Activated CD8-positive, alpha-beta T cell treated with anti-CD3 and anti-CD28 coated beads for 36 hours (primary cell): ENCODE measurements at regions not wholly inside any gene's neighbourhood (a gene's known extent, or its start where the extent isn't known, plus 50 kb on each side); places are given as distances from the start of the nearest gene placed in this dataset.

Source experiments
- ATAC-seq: fragments of 200-7000 bp; cut with Tn5 transposase; one replicate; pipeline ENCODE4 v1.10.0; 2021; ENCODE audit warnings: mild to moderate bottlenecking, moderate library complexity
- CTCF ChIA-PET: fragments of 350-600 bp; sonication (Branson Sonifier 250); formaldehyde crosslinking; loops from one replicate; lab custom pipeline; 2021; ENCODE audit warnings: antibody characterized with exemption; lab: Charles Lee
- POLR2A ChIA-PET: fragments of 350-600 bp; sonication (Branson Sonifier 250); formaldehyde crosslinking; loops from one replicate; lab custom pipeline; 2021; ENCODE audit warnings: antibody characterized with exemption; lab: Charles Lee
- DNase-seq: peaks from one replicate; pipeline ENCODE4 v3.0.0-alpha.2; 2020
- H3K27ac Mint-ChIP-seq: one replicate; pipeline ENCODE4 v1.8.0; 2021; ENCODE audit warnings: mild to moderate bottlenecking, mixed read lengths
- H3K27me3 Mint-ChIP-seq: one replicate; pipeline ENCODE4 v1.8.0; 2021; ENCODE audit warnings: mixed read lengths
- H3K36me3 Mint-ChIP-seq: one replicate; pipeline ENCODE4 v1.8.0; 2021; ENCODE audit warnings: low read depth, mixed read lengths
- H3K4me1 Mint-ChIP-seq: one replicate; pipeline ENCODE4 v1.8.0; 2021; ENCODE audit warnings: low read depth, mixed read lengths
- H3K4me3 Mint-ChIP-seq: one replicate; pipeline ENCODE4 v1.8.0; 2021; ENCODE audit warnings: mild to moderate bottlenecking, moderate library complexity, mixed read lengths
- H3K9me3 Mint-ChIP-seq: one replicate; pipeline ENCODE4 v1.8.0; 2021; ENCODE audit warnings: mixed read lengths
- intact Hi-C: fragments of 100-400 bp; cut with micrococcal nuclease; formaldehyde crosslinking; loops from one replicate; pipeline ENCODE4 v1.10.0; 2022
- TF ChIP-seq, protein P1 (sequence below): fragments of 200-600 bp; IDR thresholded peaks from one replicate; pipeline ENCODE4 v1.8.0; 2022; ENCODE audit warnings: antibody characterized with exemption, mild to moderate bottlenecking

DNA sequence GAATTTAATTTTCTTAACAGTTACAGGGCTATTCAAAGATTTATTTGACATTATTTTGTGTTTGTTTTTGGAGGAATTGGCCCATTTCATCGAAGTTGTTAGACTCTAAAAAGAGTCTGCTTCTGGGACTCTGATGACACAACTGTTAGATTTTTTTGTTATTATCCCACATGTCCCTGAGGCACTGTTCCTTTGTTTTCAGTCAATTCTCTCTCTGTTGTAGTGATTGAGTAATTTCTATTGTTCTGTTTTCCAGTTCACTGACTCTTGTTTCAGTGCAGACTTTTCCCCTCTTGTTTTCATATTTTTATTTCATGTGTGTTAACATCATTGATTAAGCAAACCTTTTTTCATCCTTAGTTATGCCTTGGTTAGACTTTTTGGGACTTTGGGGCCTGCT is 325.0 kb downstream of the ZNF326 start:
- Mint-ChIP-seq H3K27ac (no peak overlapping the region), H3K4me1 (no peaks in the 10 kb centered on the region), H3K36me3 (no peaks in the 10 kb centered on the region), H3K27me3 (no peaks in the 10 kb centered on the region), H3K4me3 (no peak overlapping the region), H3K9me3 (no peaks in the 10 kb centered on the region)
- intact Hi-C loops: no loop called here
- TF ChIP-seq, protein P1, sequence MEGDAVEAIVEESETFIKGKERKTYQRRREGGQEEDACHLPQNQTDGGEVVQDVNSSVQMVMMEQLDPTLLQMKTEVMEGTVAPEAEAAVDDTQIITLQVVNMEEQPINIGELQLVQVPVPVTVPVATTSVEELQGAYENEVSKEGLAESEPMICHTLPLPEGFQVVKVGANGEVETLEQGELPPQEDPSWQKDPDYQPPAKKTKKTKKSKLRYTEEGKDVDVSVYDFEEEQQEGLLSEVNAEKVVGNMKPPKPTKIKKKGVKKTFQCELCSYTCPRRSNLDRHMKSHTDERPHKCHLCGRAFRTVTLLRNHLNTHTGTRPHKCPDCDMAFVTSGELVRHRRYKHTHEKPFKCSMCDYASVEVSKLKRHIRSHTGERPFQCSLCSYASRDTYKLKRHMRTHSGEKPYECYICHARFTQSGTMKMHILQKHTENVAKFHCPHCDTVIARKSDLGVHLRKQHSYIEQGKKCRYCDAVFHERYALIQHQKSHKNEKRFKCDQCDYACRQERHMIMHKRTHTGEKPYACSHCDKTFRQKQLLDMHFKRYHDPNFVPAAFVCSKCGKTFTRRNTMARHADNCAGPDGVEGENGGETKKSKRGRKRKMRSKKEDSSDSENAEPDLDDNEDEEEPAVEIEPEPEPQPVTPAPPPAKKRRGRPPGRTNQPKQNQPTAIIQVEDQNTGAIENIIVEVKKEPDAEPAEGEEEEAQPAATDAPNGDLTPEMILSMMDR: no peak
- no peak for DNase-seq
- ChIA-PET CTCF (no interaction called here), POLR2A (no interaction called here)
- ATAC-seq: no peak

DNA sequence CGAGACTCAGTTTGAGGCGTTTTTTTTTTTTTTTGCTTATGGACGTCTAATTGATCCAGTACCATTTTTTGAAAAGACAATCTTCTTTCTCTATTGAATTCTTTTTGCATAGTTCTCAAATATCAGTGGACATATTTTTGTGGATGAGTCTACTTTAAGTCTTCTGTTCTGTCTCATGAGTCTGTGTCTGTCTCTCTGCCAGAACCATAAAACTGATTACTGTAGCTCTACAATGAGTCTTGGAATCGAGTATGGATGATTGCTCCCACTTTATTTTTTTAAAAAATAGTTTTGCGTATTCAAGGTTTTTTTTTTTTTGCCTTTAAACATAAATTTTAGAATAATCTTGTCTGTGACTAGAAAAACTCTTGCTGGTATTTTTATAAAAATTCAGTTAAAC is 323.5 kb downstream of the ZNF326 start:
- ATAC-seq (no peak), DNase-seq (no peak)
- intact Hi-C loops: no loop called here
- Mint-ChIP-seq H3K4me1 (no peaks in the 10 kb centered on the region), H3K27ac (no peak overlapping the region), H3K36me3 (no peaks in the 10 kb centered on the region), H3K4me3 (no peak overlapping the region), H3K9me3 (no peaks in the 10 kb centered on the region), H3K27me3 (no peaks in the 10 kb centered on the region)
- ChIA-PET POLR2A (no interaction called here), CTCF (no interaction called here)
- TF ChIP-seq, protein P1: no peak

DNA sequence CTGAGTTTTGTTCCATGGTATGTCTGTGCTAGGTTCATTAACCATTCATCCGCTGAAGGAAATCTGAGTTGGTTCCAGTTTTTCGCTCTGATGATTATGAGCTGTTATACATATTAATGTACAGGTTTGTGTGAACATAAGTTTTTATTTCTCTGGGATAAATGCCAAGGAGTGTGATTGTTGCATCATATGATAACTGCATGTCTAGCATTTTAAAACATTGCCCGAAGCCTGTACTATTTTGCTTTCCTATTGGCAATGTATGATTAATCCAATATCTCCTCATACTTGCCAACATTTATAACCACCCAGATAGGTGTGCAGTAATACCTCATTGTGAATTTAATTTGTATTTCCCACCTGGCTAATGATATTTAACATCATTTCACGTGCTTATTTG is 322.7 kb downstream of the ZNF326 start:
- ATAC-seq: no peak
- CTCF ChIA-PET: no interaction called here
- TF ChIP-seq, protein P1: no peak

DNA sequence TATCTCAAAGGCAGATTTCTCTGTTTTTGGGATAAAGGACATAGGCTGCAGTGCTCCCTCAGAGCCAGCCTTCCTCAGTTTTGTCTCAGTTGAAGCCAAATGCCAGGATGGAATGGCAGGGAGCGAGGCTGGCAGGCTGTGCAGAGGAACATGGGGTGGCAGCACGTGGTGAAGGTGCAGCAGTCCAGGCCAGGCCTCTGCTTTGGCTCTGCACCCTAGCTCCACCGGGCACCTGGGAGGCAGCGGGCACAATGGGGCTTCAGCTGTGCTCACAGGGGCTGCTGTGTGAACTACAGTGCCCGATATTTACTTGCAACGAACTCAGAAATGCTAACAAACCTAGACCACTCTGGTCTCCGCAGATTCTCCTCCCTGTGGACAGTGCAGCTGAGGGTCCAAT is 319.6 kb downstream of the ZNF326 start:
- DNase-seq (no peak), ATAC-seq (no peak)
- intact Hi-C loops: no loop called here
- H3K27ac Mint-ChIP-seq: no peak overlapping the region
- ChIA-PET POLR2A (no interaction called here), CTCF (no interaction called here)
- no peaks in the 10 kb centered on the region for H3K27me3 Mint-ChIP-seq
- H3K9me3 Mint-ChIP-seq: no peaks in the 10 kb centered on the region
- H3K4me3 Mint-ChIP-seq: no peak overlapping the region
- TF ChIP-seq, protein P1: no peak
- no peaks in the 10 kb centered on the region for H3K4me1 Mint-ChIP-seq
- no peaks in the 10 kb centered on the region for H3K36me3 Mint-ChIP-seq

More for the DNA sequence above, 322.7 kb downstream of the ZNF326 start:
- Mint-ChIP-seq H3K9me3 (no peaks in the 10 kb centered on the region), H3K4me1 (no peaks in the 10 kb centered on the region), H3K27ac (no peak overlapping the region), H3K27me3 (no peaks in the 10 kb centered on the region), H3K4me3 (no peak overlapping the region), H3K36me3 (no peaks in the 10 kb centered on the region)
- intact Hi-C loops: no loop called here
- DNase-seq: no peak
- POLR2A ChIA-PET: no interaction called here

DNA sequence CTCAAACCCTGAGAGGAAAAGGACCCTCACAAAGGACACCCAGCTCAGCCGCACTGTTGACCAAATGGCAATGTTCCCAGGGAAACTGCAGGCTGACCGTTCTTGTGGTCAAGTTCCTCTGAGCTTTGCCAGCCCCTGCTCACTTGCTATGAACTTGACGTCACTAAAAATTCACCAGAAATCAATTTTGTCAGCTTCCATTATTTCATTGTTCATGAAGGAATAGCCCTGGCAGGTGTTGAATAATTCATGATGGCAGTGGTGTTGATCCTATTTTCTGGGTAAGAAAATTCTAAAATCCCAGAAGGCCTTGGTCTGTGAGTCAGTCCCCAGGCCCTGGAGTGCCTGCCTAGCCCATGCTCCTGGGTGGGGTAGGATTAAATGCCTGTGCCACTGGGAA is 318.9 kb downstream of the ZNF326 start:
- Mint-ChIP-seq H3K4me1 (no peaks in the 10 kb centered on the region), H3K27me3 (no peaks in the 10 kb centered on the region), H3K4me3 (no peak overlapping the region), H3K36me3 (no peaks in the 10 kb centered on the region), H3K9me3 (no peaks in the 10 kb centered on the region), H3K27ac (no peak overlapping the region)
- ChIA-PET CTCF (no interaction called here), POLR2A (no interaction called here)
- TF ChIP-seq, protein P1: no peak
- intact Hi-C loops: no loop called here
- no peak for ATAC-seq
- DNase-seq: no peak
